Mesenchymal stem cell (in vitro differentiated cells and primary cell): ENCODE measurements at regions not wholly inside any gene's neighbourhood (a gene's known extent, or its start where the extent isn't known, plus 50 kb on each side); places are given as distances from the start of the nearest gene placed in this dataset.

Source experiments
- DNase-seq: peaks from one replicate; pipeline ENCODE4 v3.0.0-alpha.2; 2013
- H2AFZ ChIP-seq: one replicate; pipeline ENCODE4 v1.6.1; 2013; ENCODE audit warnings: low read depth, mild to moderate bottlenecking, control low read depth, inconsistent platforms, low read length, moderate library complexity
- H2AK5ac ChIP-seq: 2 replicates; pipeline ENCODE4 v1.6.1; 2013; ENCODE audit warnings: low read length, moderate library complexity, mild to moderate bottlenecking, inconsistent platforms; ENCODE audit not compliant: severe bottlenecking
- H2BK120ac ChIP-seq: one replicate; pipeline ENCODE4 v1.6.1; 2013; ENCODE audit warnings: low read depth, mild to moderate bottlenecking, inconsistent platforms, low read length, moderate library complexity
- H2BK12ac ChIP-seq, 2 experiments: one replicate each; pipeline ENCODE4 v1.6.1; 2013; ENCODE audit warnings: inconsistent platforms in 2 of 2, low read length in 2 of 2, mild to moderate bottlenecking in 2 of 2, moderate library complexity in 2 of 2, control low read depth in 1 of 2
- H2BK15ac ChIP-seq: one replicate; pipeline ENCODE4 v1.6.1; 2013; ENCODE audit warnings: mild to moderate bottlenecking, low read depth, inconsistent platforms; ENCODE audit not compliant: poor library complexity, severe bottlenecking
- H2BK5ac ChIP-seq: 2 replicates; pipeline ENCODE4 v1.6.1; 2013; ENCODE audit warnings: low read depth, mild to moderate bottlenecking, low read length, control low read depth, inconsistent platforms; ENCODE audit not compliant: poor library complexity, severe bottlenecking
- H3K14ac ChIP-seq, 2 experiments: one replicate each; pipeline ENCODE4 v1.6.1; 2013; ENCODE audit warnings: inconsistent platforms in 2 of 2, low read length in 2 of 2, control low read depth in 1 of 2, mild to moderate bottlenecking in 1 of 2, moderate library complexity in 1 of 2
- H3K18ac ChIP-seq, 2 experiments: one replicate each; pipeline ENCODE4 v1.6.1; 2013; ENCODE audit warnings: inconsistent platforms in 2 of 2, low read length in 2 of 2, control low read depth in 1 of 2, low read depth in 1 of 2, mild to moderate bottlenecking in 1 of 2
- H3K23ac ChIP-seq, 2 experiments: one replicate each; pipeline ENCODE4 v1.6.1; 2013; ENCODE audit warnings: inconsistent platforms in 2 of 2, low read length in 2 of 2, mild to moderate bottlenecking in 2 of 2, moderate library complexity in 2 of 2, control low read depth in 1 of 2
- H3K27ac ChIP-seq: 2 replicates; pipeline ENCODE4 v1.5.1; 2013; ENCODE audit warnings: mild to moderate bottlenecking, moderate library complexity, low read length, control low read depth, inconsistent platforms; ENCODE audit not compliant: poor library complexity, severe bottlenecking
- H3K27me3 ChIP-seq, 2 experiments: 2 replicates each; pipeline versions ENCODE4 v1.6.1 to v1.7.0; 2013; ENCODE audit warnings: low read length in 2 of 2, mild to moderate bottlenecking in 2 of 2, moderate library complexity in 2 of 2, control low read depth in 1 of 2, inconsistent platforms in 1 of 2; ENCODE audit not compliant: control insufficient read depth in 1 of 2, insufficient read depth in 1 of 2
- H3K36me3 ChIP-seq, 2 experiments: 2 replicates each; pipeline versions ENCODE4 v1.6.1 to v1.7.0; 2013; ENCODE audit warnings: low read length in 2 of 2, control low read depth in 1 of 2, inconsistent platforms in 1 of 2, low read depth in 1 of 2, mild to moderate bottlenecking in 1 of 2; ENCODE audit not compliant: insufficient read depth in 2 of 2, control insufficient read depth in 1 of 2
- H3K4ac ChIP-seq, 2 experiments: one replicate each; pipeline ENCODE4 v1.6.1; 2013; ENCODE audit warnings: inconsistent platforms in 2 of 2, low read length in 2 of 2, mild to moderate bottlenecking in 2 of 2, moderate library complexity in 2 of 2, control low read depth in 1 of 2, low read depth in 1 of 2
- H3K4me1 ChIP-seq: 2 replicates; pipeline ENCODE4 v1.6.1; 2013; ENCODE audit warnings: low read depth, low read length, control low read depth; ENCODE audit not compliant: control insufficient read depth, insufficient read depth
- H3K4me2 ChIP-seq: 2 replicates; pipeline ENCODE4 v1.6.1; 2013; ENCODE audit warnings: low read length, mild to moderate bottlenecking, inconsistent platforms; ENCODE audit not compliant: poor library complexity, severe bottlenecking
- H3K4me3 ChIP-seq, 2 experiments: 2 replicates each; pipeline versions ENCODE4 v1.5.1 to v1.7.0; 2013; ENCODE audit warnings: low read length in 2 of 2, mild to moderate bottlenecking in 2 of 2, control low read depth in 1 of 2, low read depth in 1 of 2; ENCODE audit not compliant: insufficient read depth in 1 of 2
- H3K79me1 ChIP-seq: replicated peaks from 2 replicates; pipeline ENCODE4 v1.6.1; 2013; ENCODE audit warnings: mild to moderate bottlenecking, control low read depth, low read length, inconsistent platforms; ENCODE audit not compliant: poor library complexity, severe bottlenecking
- H3K9ac ChIP-seq: 2 replicates; pipeline ENCODE4 v1.7.0; 2013; ENCODE audit warnings: mild to moderate bottlenecking, low read length, moderate library complexity
- H3K9me3 ChIP-seq: 2 replicates; pipeline ENCODE4 v1.7.0; 2013; ENCODE audit warnings: mild to moderate bottlenecking, low read length; ENCODE audit not compliant: control insufficient read depth
- H4K8ac ChIP-seq: one replicate; pipeline ENCODE4 v1.6.1; 2013; ENCODE audit warnings: inconsistent platforms, mild to moderate bottlenecking, low read length, moderate library complexity
- H4K91ac ChIP-seq: one replicate; pipeline ENCODE4 v1.6.1; 2013; ENCODE audit warnings: mild to moderate bottlenecking, low read length, inconsistent platforms
- WGBS: methylation state at CpG from one replicate; pipeline ENCODE4 v1.1.7; 2013; ENCODE audit warnings: mixed read lengths; 5-methylcytosine and 5-hydroxymethylcytosine counted together

- Histone ChIP-seq H3K27ac (no peak overlapping the region), H3K4me3 (no peak overlapping the region), H4K8ac (no peak overlapping the region), H2AFZ (no peak overlapping the region), H3K18ac (no peak overlapping the region), H3K27me3 (no peaks in the 10 kb centered on the region), H2BK15ac (no peak overlapping the region), H2BK120ac (no peak overlapping the region), H3K4me1 (no peaks in the 10 kb centered on the region), H3K23ac (no peak overlapping the region), H3K14ac (no peak overlapping the region), H2AK5ac (no peak overlapping the region), H2BK12ac (no peak overlapping the region), H3K79me1 (no peaks in the 10 kb centered on the region), H3K4ac (no peak overlapping the region), H4K91ac (no peak overlapping the region), H3K9ac (no peak overlapping the region), H3K36me3 (no peaks in the 10 kb centered on the region), H2BK5ac (no peak overlapping the region), H3K9me3 (no peaks in the 10 kb centered on the region), H3K4me2 (no peak overlapping the region)
- no peak for DNase-seq
- 78% methylated on average over 4 of the region's 5 CpGs for WGBS
Observed at GRCh38 chr3:70742081-70742480, 429.6 kb upstream of the MDFIC2 start.

GRCh38 chr3:70740872-70741271 lies 428.4 kb upstream of the MDFIC2 start:
- H2BK12ac ChIP-seq, result no peak overlapping the region
- H3K9ac ChIP-seq, result no peak overlapping the region
- no peaks in the 10 kb centered on the region for H3K27me3 ChIP-seq
- no peak for DNase-seq
- H4K8ac ChIP-seq, result no peak overlapping the region
- no peaks in the 10 kb centered on the region for H3K9me3 ChIP-seq
- H2AK5ac ChIP-seq, result no peak overlapping the region
- no peak overlapping the region for H4K91ac ChIP-seq
- H3K4me3 ChIP-seq, result no peak overlapping the region
- no peaks in the 10 kb centered on the region for H3K4me1 ChIP-seq
- H3K4ac ChIP-seq, result no peak overlapping the region
- H3K79me1 ChIP-seq, result no peaks in the 10 kb centered on the region
- no peaks in the 10 kb centered on the region for H3K36me3 ChIP-seq
- no peak overlapping the region for H3K14ac ChIP-seq
- 73% methylated on average over 4 of the region's 4 CpGs for WGBS
- H2BK5ac ChIP-seq, result no peak overlapping the region
- no peak overlapping the region for H3K27ac ChIP-seq
- H3K23ac ChIP-seq, result no peak overlapping the region
- H2AFZ ChIP-seq, result no peak overlapping the region
- no peak overlapping the region for H2BK15ac ChIP-seq
- no peak overlapping the region for H3K4me2 ChIP-seq
- H2BK120ac ChIP-seq, result no peak overlapping the region
- H3K18ac ChIP-seq, result no peak overlapping the region

DNA sequence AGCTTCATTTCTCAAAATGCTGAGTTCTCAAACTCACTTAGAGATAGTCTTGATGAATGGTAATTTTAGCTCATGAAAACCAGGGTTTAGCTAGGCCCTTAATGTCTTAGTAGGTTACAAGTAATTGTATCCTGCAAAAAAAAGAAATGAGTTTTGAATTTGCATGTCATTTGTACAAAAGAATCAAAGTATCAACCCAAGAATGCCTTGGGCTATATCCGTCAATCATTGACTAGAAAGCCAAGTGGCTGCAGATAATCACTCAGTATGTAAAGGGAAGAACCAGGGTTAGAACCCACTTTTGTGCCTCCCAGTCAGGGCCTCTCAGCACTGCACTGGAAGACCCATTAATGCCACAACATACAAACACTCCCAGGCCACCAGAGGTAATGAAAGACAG lies 427.6 kb upstream of the MDFIC2 start:
- H2BK120ac ChIP-seq, result no peak overlapping the region
- H2BK5ac ChIP-seq, result no peak overlapping the region
- no peak overlapping the region for H2AFZ ChIP-seq
- no peak overlapping the region for H3K27ac ChIP-seq
- H3K4ac ChIP-seq, result no peak overlapping the region
- no peaks in the 10 kb centered on the region for H3K9me3 ChIP-seq
- WGBS, result 82% methylated on average over 1 of the region's 1 CpG
- H2BK15ac ChIP-seq, result no peak overlapping the region
- no peak overlapping the region for H4K8ac ChIP-seq
- H3K79me1 ChIP-seq, result no peaks in the 10 kb centered on the region
- DNase-seq, result no peak
- H2AK5ac ChIP-seq, result no peak overlapping the region
- H3K4me3 ChIP-seq, result no peak overlapping the region
- H3K18ac ChIP-seq, result no peak overlapping the region
- no peaks in the 10 kb centered on the region for H3K36me3 ChIP-seq
- no peak overlapping the region for H3K14ac ChIP-seq
- H2BK12ac ChIP-seq, result no peak overlapping the region
- H3K23ac ChIP-seq, result no peak overlapping the region
- no peaks in the 10 kb centered on the region for H3K4me1 ChIP-seq
- no peak overlapping the region for H3K4me2 ChIP-seq
- H4K91ac ChIP-seq, result no peak overlapping the region
- H3K9ac ChIP-seq, result no peak overlapping the region
- H3K27me3 ChIP-seq, result no peaks in the 10 kb centered on the region

DNA sequence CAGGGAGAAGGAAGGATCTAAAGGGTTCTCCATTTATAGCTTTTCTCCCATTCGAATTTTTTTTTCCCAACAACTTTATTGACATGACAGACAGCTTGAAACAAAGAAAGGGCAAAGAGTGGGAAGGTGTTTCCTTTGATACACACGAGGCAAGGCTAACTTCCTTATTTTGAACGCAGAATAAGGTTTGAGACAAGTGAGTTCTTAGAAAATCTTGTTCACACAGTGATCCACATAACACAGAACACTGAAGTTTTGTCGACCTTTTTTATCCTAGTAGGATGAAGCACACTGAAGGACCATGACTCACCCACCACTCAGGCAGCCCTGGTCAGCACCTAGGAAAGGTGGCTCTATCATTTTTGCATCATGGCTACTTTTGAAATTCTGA lies 425.8 kb upstream of the MDFIC2 start:
- no peak overlapping the region for H2BK120ac ChIP-seq
- no peak for DNase-seq
- no peak overlapping the region for H2AFZ ChIP-seq
- H3K9me3 ChIP-seq, result no peaks in the 10 kb centered on the region
- no peak overlapping the region for H3K23ac ChIP-seq
- no peak overlapping the region for H2BK5ac ChIP-seq
- no peak overlapping the region for H3K18ac ChIP-seq
- 77% methylated on average over 4 of the region's 4 CpGs for WGBS
- no peak overlapping the region for H3K4me3 ChIP-seq
- H2AK5ac ChIP-seq, result no peak overlapping the region
- no peaks in the 10 kb centered on the region for H3K36me3 ChIP-seq
- H3K27me3 ChIP-seq, result no peaks in the 10 kb centered on the region
- no peak overlapping the region for H3K4ac ChIP-seq
- H3K4me2 ChIP-seq, result no peak overlapping the region
- no peak overlapping the region for H3K14ac ChIP-seq
- no peak overlapping the region for H4K91ac ChIP-seq
- no peak overlapping the region for H4K8ac ChIP-seq
- no peak overlapping the region for H3K9ac ChIP-seq
- H3K79me1 ChIP-seq, result no peaks in the 10 kb centered on the region
- H3K27ac ChIP-seq, result no peak overlapping the region
- H2BK15ac ChIP-seq, result no peak overlapping the region
- H3K4me1 ChIP-seq, result no peaks in the 10 kb centered on the region
- H2BK12ac ChIP-seq, result no peak overlapping the region
